Gastrocnemius medialis (tissue), 4 donors: ENCODE measurements at regions not wholly inside any gene's neighbourhood (a gene's known extent, or its start where the extent isn't known, plus 50 kb on each side); places are given as distances from the start of the nearest gene placed in this dataset.

Experiments used
- POLR2A ChIP-seq, 2 donors: fragments of 450-650 bp; IDR thresholded peaks; one replicate each; pipeline ENCODE4 v1.6.1; 2017; ENCODE audit warnings: antibody characterized with exemption in 2 of 2, mild to moderate bottlenecking in 2 of 2, moderate library complexity in 2 of 2
- TF ChIP-seq, protein P1 (sequence below), 5 experiments: fragments of 450-650 bp in 3 of 5; fragments of 200-600 bp in 2 of 5; sonication (generic) in 2 of 5; IDR thresholded peaks in 4 of 5; conservative IDR thresholded peaks in 1 of 5; 1 replicate in 4 of 5; 2 replicates in 1 of 5; pipeline ENCODE4 v1.5.1; 2016 to 2019; ENCODE audit warnings: antibody characterized with exemption in 5 of 5, mild to moderate bottlenecking in 3 of 5, moderate library complexity in 3 of 5

DNA sequence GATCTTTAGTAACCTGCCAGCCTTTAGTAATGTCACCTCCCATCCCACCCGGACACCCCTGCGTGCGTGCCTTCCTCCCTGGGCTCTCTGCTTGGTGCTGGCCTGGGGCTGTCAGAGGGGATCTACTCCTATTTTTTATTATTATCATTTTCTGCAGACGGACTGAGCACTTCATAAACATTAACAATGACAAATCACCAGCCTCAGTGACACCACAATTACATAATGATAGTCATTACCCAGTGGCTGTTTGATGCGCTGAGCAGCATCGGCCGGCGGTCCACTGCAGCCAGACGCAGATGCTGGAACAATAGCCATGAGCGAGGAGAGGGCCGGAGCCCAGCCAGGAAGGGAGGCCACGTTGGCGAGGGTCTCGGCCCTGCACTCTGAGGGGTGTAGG lies 309.3 kb upstream of the AJAP1 start:
- TF ChIP-seq, protein P1, sequence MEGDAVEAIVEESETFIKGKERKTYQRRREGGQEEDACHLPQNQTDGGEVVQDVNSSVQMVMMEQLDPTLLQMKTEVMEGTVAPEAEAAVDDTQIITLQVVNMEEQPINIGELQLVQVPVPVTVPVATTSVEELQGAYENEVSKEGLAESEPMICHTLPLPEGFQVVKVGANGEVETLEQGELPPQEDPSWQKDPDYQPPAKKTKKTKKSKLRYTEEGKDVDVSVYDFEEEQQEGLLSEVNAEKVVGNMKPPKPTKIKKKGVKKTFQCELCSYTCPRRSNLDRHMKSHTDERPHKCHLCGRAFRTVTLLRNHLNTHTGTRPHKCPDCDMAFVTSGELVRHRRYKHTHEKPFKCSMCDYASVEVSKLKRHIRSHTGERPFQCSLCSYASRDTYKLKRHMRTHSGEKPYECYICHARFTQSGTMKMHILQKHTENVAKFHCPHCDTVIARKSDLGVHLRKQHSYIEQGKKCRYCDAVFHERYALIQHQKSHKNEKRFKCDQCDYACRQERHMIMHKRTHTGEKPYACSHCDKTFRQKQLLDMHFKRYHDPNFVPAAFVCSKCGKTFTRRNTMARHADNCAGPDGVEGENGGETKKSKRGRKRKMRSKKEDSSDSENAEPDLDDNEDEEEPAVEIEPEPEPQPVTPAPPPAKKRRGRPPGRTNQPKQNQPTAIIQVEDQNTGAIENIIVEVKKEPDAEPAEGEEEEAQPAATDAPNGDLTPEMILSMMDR (IDR thresholded peaks at IDR 0.05 in 4 of 5, conservative IDR thresholded peaks at IDR 0.05 in 1 of 5): no peak
- no peak for TF ChIP-seq POLR2A (IDR thresholded peaks at IDR 0.05)
